Nephron (organoid): ENCODE measurements at regions not wholly inside any gene's neighbourhood (a gene's known extent, or its start where the extent isn't known, plus 50 kb on each side); places are given as distances from the start of the nearest gene placed in this dataset.

Experiments
- H3K27ac Mint-ChIP-seq, 3 experiments: 2 replicates each; pipeline ENCODE4 v1.8.0; 2020; ENCODE audit warnings: mixed read lengths in 3 of 3, mild to moderate bottlenecking in 2 of 3, moderate library complexity in 1 of 3
- H3K27me3 Mint-ChIP-seq: 2 replicates; pipeline ENCODE4 v1.8.0; 2021; ENCODE audit warnings: low read depth, mild to moderate bottlenecking, moderate library complexity, mixed read lengths
- H3K36me3 Mint-ChIP-seq: 2 replicates; pipeline ENCODE4 v1.8.0; 2020; ENCODE audit warnings: low read depth, mixed read lengths
- H3K4me1 Mint-ChIP-seq: 2 replicates; pipeline ENCODE4 v1.8.0; 2020; ENCODE audit warnings: mixed read lengths
- H3K4me3 Mint-ChIP-seq, 3 experiments: 2 replicates each; pipeline ENCODE4 v1.8.0; 2020; ENCODE audit warnings: mild to moderate bottlenecking in 3 of 3, mixed read lengths in 3 of 3, moderate library complexity in 2 of 3
- H3K9me3 Mint-ChIP-seq: 2 replicates; pipeline ENCODE4 v1.8.0; 2020; ENCODE audit warnings: mixed read lengths
- CTCF ChIP-seq, 3 experiments: fragments of 200-600 bp; sonication (generic); IDR thresholded peaks; one replicate each; pipeline ENCODE4 v1.5.0; 2021; ENCODE audit warnings: antibody characterized with exemption in 3 of 3; ENCODE audit not compliant: unreplicated experiment in 3 of 3

GRCh38 chr7:120201290-120201689 lies 71.7 kb upstream of the KCND2 start:
- no peaks in the 10 kb centered on the region for H3K4me1 Mint-ChIP-seq
- H3K27ac Mint-ChIP-seq: no peak overlapping the region
- no peaks in the 10 kb centered on the region for H3K36me3 Mint-ChIP-seq
- no peaks in the 10 kb centered on the region for H3K27me3 Mint-ChIP-seq
- no peak for TF ChIP-seq CTCF (IDR thresholded peaks at IDR 0.05; ENCODE audit: unreplicated experiment in 3 of 3)
- H3K9me3 Mint-ChIP-seq: no peaks in the 10 kb centered on the region
- no peak overlapping the region for H3K4me3 Mint-ChIP-seq

DNA sequence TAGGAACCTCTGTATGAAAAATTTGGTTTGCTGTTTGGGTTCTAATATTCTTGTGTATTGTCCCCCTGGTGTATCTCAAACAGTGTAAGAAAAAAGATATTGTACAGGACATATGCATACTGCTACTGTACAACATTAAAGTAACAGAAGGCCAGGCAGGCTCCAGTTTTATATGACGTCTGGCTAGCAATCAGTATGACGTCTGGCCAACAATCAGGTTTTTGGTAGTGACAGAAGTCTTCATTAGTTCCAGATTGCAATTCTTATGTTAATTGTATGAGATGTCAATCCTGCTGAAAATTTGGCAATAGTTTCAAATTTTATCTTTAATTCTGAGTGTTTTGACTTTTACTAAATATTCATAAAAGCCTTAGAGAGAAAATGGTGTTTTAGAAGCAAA lies 67.9 kb upstream of the KCND2 start:
- Mint-ChIP-seq H3K27ac (no peak overlapping the region), H3K27me3 (no peaks in the 10 kb centered on the region), H3K4me3 (no peak overlapping the region), H3K4me1 (no peaks in the 10 kb centered on the region), H3K9me3 (peaks cover 10% of the 10 kb centered on the region), H3K36me3 (no peaks in the 10 kb centered on the region)
- TF ChIP-seq CTCF (IDR thresholded peaks at IDR 0.05; ENCODE audit: unreplicated experiment in 3 of 3): no peak

DNA sequence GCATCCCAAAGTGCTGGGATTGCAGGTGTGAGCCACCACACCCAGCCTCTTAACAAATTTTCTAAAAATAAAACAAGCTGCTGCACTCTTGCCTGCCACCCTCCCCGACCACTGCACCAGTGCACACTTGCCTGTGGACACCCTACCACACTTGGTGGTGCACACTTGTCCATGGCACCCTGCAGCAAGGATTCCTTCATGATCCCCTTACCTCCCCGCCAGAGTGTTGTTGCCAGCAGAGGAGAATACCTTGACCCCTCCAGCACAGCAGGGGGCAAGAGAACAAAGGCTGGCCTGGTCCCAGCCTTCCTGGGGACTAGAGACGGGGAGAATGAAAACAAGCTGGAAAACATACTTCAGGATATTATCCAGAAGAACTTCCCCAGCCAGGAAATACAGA lies 65.9 kb upstream of the KCND2 start:
- H3K36me3 Mint-ChIP-seq: no peaks in the 10 kb centered on the region
- no peaks in the 10 kb centered on the region for H3K27me3 Mint-ChIP-seq
- H3K9me3 Mint-ChIP-seq: peaks cover 14% of the 10 kb centered on the region
- H3K4me1 Mint-ChIP-seq: no peaks in the 10 kb centered on the region
- H3K27ac Mint-ChIP-seq: no peak overlapping the region
- TF ChIP-seq CTCF (IDR thresholded peaks at IDR 0.05; ENCODE audit: unreplicated experiment in 3 of 3): no peak
- H3K4me3 Mint-ChIP-seq: no peak overlapping the region

DNA sequence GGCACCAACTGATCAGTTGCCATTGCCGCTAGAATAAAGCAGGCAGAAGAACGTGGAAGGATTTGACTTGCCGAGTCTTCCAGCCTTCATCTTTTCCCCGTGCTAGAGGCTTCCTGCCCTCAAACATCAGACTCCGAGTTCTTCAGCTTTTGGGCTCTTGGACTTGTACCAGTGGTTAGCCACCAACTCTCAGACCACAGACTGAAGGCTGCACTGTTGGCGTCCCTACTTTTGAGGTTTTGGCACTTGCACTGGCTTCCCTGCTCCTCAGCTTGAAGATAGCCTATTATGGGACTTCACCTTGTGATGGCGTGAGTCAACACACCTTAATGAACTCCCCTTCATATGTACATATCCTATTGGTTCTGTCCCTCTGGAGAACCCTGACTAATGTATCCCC lies 57.3 kb upstream of the KCND2 start:
- Mint-ChIP-seq H3K4me3 (no peak overlapping the region), H3K27ac (no peak overlapping the region), H3K9me3 (peaks cover 3% of the 10 kb centered on the region), H3K36me3 (no peaks in the 10 kb centered on the region), H3K4me1 (no peaks in the 10 kb centered on the region), H3K27me3 (no peaks in the 10 kb centered on the region)
- TF ChIP-seq CTCF (IDR thresholded peaks at IDR 0.05; ENCODE audit: unreplicated experiment in 3 of 3): no peak

- Mint-ChIP-seq H3K4me3 (no peak overlapping the region), H3K9me3 (no peaks in the 10 kb centered on the region), H3K27me3 (no peaks in the 10 kb centered on the region), H3K27ac (no peak overlapping the region), H3K36me3 (no peaks in the 10 kb centered on the region), H3K4me1 (peaks cover 4% of the 10 kb centered on the region)
- no peak for TF ChIP-seq CTCF (IDR thresholded peaks at IDR 0.05; ENCODE audit: unreplicated experiment in 3 of 3)
Observed at GRCh38 chr7:120216947-120217346, 56.0 kb upstream of the KCND2 start.

DNA sequence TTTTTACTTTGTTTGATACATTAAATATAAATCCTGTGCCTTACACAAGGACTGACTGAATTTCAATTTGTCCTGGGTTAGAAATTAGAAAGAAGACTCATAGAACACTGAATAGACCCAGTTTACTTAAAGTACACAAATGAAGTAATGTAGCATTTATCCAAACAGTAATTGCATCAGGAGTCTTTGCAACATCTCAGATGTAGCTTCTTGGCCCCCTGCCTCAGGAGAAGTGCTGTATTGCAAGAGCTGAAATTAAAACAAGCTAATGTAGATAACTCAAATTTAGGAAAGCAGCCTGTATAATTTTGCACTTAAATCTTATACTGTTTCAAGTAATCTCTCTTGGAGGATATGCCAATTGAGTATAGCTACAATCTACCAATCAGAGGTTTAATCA lies 54.3 kb upstream of the KCND2 start:
- H3K4me1 Mint-ChIP-seq: peaks cover 5% of the 10 kb centered on the region
- no peak overlapping the region for H3K4me3 Mint-ChIP-seq
- H3K9me3 Mint-ChIP-seq: no peaks in the 10 kb centered on the region
- no peaks in the 10 kb centered on the region for H3K36me3 Mint-ChIP-seq
- no peak overlapping the region for H3K27ac Mint-ChIP-seq
- TF ChIP-seq CTCF (IDR thresholded peaks at IDR 0.05; ENCODE audit: unreplicated experiment in 3 of 3): no peak
- no peaks in the 10 kb centered on the region for H3K27me3 Mint-ChIP-seq
